CD4-positive, alpha-beta T cell treated with Interferon alpha-2 for 1 hour (primary cell): ENCODE measurements at regions not wholly inside any gene's neighbourhood (a gene's known extent, or its start where the extent isn't known, plus 50 kb on each side); places are given as distances from the start of the nearest gene placed in this dataset.

ENCODE experiments used
- DNase-seq, 2 donors: peaks; one replicate each; pipeline ENCODE4 v3.0.0-alpha.2; 2020 to 2022

DNA sequence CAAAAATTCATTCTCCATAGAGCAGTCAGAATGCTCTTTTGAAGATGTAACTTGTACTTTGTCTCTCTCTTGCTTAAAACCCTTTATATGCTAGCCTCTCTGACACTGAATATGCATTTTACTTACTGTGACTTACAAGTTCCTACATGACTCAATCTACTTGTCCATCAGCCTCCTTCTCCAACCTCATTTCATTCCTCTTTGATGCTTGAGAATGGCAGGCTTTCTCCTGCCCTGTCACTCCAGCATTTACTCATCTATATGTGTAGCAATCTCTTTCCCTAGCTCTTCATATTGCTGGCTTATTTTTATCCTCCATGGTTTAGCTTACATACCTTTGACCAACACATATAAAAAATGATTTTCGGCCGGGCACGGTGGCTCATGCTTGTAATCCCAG is 561.9 kb downstream of the CCER1 start:
- DNase-seq, result no peak

DNA sequence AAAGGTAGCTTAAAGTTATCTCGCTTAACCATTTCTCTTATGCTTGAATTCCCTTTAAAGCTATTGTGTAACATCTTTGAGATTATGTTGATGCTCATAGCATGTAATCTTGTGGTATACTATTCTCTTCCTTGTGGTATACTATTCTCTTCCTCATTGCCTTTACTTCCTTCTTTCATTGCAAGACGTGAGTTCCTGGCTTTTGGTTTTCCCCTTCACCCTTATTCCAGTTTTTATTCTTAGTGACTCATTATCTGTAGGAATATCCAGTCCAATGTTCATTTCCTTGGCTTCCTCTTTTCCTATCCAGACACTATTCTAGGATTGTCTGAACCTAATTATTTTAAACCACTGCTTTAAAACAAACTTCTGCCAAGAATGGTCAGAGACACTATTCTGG is 564.0 kb downstream of the CCER1 start:
- DNase-seq, result no peak

DNA sequence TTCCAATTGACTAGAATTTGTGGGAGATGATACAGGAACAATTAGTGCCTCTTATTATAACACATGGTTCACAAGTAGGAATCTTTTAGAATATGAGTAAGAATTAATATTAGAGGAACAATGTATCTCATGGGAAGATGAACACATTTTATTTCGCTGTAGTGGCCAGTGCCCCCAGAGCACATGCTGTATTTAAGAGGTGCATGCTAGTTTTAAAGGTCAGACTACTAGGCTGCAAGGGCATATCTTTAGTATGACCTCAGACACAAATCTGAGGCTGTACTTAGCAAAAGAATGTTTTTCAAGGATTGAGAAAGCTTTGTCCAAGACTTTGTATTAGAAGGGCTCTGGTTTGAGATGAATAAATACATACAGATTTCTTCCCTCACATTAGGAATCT is 586.9 kb downstream of the CCER1 start:
- DNase-seq, result no peak

DNA sequence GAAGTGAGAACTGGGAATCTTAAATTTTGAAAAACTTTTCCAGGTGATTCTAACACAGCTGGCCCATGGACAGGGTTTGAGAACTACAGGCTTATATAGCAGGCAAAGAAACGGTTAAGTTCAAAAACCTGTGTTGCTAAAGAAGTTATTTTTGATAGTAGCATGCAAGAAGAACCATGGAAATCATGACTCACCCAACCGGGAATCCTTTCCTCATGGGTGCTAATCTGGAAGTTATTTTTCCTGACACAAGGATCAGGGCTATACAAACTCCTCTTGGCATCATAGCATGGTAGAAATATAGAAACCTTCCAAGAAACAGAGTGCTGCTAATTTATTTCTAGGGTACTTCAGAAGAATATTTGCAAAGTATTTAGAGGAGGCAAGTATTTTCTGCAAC is 588.7 kb downstream of the CCER1 start:
- no peak for DNase-seq

DNA sequence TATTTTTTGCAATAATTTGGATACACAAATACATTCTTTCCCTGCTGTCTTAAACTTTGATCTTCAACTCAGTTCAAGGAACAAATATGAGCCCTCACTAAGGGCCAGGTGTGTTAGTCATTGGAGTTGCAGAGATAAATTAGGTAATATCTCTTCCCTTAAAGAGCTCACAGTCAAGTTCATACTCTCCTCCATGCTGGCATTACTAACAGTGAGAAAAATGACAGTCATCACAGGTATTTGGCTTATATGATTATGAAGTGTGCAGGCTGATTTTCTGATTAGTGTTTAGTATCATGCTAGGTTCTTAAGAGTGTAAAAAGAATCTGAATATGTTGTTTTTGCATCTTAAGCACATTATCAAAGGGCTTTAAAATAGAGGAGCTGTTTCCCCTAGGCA is 594.7 kb downstream of the CCER1 start:
- no peak for DNase-seq

DNA sequence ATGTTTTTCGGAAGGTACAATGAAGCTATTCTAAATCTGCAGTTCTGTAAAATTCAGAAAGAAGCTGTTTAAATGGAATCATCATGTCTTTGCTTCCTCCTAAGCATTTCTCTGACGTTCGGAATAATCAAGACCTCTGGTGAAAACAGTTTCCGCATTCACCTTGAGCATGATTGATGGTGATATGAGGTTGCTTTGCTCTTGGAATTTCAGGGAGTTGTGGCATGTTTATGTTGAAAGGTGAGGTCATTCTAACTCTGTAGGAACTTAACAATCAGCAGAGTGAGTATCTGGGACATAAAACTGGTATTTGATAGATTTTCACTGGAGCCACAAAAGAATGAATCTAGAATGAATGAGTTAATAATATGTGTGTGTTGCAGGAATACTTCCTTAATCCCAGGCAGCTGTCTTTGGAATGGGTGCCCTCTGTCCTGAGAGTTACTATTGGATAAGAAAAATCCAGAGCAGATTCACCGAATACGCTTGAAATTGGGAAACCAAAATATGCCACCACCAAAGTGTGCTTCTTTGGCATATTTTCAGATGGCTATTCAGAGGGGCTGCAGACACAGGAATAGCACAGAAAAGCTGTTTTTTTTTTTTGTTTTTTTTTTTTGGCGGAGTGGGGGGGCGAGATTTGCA is 599.1 kb downstream of the CCER1 start:
- no peak for DNase-seq

DNA sequence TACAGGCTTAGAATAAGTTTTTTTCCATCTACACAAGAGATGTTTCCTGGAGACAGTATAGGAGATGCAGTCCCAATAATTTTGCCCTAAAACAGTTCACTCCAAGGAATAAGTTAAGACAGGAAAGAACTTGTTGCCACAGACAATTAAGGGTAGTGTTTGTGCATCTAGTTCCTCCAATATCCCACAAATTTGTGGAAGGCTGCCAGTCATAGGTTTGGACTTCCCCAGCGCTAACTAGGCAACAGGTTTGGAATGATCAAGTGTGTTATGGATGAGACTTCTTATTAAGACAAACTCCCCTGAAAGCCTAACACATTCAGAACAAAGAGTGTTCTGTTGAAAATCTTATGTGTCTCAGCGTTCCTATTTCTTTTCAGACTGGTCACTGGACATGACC is 611.0 kb downstream of the CCER1 start:
- DNase-seq, result no peak

DNA sequence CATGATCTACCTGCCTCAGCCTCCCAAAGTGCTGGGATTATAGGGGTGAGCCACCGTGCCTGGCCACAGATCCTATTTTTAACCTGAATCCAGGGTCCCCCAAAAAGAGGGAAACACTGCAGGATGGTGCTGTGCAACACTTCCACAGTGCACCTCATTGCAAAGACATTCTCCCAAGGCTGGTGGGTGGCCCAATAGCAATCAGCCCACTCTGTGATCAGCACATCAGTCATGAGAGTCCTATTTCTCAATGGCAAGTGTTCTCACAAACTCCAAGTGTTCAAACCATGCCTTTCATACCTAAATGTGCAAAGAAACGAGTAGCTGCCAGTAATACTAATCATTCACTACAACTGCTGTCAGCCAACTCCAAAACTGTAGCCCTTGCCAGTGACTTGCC is 612.9 kb downstream of the CCER1 start:
- DNase-seq, result no peak

DNA sequence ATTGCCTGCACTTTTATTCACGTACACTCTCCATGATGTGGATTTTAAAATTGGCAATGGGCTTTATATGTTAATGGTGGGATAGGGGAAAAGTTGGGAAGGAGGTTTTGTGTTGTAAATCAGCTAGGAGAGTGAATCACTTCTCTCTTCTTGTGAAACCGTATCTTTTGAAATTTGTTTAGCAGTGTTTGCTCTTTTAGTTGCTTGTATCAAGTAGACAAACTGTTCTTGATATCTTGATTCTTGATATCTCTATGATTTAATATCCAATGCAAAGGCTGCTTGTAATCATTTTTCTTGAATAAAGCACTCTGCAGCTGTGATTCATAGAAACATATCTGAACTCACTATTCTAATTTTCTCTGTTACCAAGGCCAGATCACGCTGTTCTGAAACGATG is 615.1 kb downstream of the CCER1 start:
- no peak for DNase-seq

DNA sequence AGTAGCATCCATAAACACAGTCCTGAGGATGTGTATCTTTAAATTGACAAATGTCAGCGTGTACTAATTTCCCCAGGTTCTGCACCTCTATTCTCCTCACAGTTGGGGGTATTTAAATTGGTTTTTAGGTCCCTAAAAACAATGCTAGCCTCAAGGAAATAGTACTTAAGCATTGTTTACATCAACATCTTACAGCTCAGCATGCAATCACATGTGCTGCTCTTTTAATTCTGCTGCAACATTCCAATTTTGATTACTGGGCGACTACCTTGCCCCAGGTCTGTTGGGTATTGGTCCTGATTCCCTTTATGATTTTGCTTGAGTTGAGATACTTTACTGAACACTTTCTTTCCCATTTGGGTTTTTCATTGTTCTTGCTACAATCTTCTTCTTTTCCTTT is 616.6 kb downstream of the CCER1 start:
- DNase-seq, result no peak

DNA sequence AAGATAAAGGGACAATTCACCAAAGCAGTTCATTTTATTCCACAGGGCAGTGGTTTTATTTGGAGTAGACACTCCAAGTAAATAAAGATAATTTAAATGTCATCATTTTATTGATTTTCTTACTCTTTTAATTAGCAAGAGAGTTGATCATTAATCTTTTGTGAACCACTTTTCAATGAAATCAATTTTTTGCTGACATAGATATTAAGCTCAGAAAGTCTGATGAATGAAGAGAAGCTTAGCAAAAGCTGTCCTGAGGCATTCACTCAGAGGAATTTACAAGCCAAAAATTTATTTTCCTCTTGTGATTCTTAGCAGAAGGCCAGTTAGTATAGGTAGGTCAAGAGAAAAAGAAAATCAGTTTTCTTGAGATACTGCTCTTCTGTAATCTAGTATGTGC is 618.0 kb downstream of the CCER1 start:
- DNase-seq, result no peak

DNA sequence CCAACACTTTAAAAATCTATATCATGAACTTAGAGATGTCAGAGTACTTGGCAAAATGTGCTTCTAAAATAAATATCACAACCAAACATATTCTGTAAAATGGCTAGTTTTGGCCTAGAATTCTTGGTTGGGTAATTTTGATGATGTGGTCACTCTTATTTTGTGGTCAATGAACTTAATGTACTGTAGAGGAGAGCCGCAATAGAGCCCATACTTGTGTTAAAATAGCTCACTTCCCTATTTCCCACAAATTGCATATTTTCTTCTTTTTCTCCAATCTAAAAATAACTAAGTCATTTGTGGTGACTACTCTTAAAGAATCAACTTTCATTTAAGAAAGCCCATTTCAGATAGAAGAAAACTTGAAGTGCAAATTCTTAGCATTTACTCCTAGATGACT is 619.4 kb downstream of the CCER1 start:
- DNase-seq, result no peak

DNA sequence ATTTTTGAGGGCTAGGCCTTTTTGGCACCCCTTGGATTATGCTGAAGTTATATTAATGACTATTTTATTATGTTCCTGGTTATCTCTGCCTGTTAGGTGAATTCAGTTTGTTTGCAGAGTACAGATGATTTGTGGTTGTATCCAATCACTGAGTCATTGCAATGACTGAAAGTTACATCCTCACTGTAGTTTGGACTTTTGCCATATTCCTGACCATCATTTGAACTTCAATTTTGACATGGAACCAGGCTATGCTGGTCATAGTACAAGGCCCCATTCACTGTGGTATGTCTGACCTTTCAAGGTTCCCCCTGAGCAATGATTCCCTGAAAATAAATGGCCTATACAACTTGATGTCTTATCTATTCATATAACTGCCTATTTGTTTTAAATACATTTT is 621.0 kb downstream of the CCER1 start:
- no peak for DNase-seq

DNA sequence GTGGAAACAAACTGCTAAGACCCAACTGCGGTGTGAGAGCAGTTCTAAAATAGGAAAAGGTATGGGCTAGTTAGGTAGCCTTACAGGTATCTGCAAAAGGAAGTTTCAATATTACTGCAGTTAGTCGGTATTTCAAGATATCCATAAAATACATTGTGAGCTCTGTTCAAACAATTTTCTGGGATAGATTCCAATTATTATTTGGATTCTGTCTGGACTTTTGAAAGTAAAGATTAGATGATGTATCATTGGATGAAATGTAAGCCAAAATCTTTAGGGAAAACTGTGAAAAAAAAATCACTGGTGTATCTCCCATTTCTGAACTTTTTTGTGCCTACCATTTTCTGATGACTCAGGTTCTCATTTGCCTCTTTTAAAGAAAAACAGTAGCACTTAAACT is 621.6 kb downstream of the CCER1 start:
- DNase-seq, result no peak

DNA sequence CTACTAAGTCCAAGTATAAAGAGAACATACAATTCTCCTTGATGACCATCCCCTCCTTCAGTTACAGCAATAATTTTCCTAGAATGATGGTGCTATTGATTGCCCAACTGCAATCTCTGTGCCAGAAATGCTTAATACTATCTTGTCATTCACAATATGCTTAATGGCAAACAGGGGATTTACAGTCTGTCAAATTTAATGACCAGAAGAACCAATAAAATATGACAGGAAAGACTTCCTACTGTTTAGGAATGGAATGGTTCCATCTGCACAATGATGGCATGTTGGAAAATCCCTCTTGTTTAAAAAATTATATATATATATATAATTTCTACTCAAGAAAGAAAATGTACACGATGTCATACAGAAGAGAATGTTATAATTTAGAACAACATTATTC is 623.2 kb downstream of the CCER1 start:
- DNase-seq, result no peak

DNA sequence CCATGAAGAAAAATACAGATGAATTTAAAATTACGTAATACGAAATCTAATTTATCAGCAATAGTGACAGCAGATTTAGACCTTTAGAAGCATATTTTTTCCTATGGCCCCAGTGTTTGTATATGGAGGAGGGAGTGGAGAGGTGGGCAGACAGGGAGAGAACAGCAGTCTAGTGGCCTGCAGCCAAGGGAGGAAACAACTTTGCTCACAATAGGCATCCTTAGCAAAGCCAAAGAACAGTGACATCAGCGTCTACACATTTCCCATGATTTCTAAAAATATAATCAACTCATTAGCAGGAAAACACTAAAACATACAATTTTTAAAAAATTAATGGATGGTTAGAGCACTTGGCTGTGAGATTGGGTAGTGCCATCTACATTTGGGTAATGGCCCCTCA is 622.6 kb upstream of the ATP2B1 start:
- DNase-seq, result no peak

DNA sequence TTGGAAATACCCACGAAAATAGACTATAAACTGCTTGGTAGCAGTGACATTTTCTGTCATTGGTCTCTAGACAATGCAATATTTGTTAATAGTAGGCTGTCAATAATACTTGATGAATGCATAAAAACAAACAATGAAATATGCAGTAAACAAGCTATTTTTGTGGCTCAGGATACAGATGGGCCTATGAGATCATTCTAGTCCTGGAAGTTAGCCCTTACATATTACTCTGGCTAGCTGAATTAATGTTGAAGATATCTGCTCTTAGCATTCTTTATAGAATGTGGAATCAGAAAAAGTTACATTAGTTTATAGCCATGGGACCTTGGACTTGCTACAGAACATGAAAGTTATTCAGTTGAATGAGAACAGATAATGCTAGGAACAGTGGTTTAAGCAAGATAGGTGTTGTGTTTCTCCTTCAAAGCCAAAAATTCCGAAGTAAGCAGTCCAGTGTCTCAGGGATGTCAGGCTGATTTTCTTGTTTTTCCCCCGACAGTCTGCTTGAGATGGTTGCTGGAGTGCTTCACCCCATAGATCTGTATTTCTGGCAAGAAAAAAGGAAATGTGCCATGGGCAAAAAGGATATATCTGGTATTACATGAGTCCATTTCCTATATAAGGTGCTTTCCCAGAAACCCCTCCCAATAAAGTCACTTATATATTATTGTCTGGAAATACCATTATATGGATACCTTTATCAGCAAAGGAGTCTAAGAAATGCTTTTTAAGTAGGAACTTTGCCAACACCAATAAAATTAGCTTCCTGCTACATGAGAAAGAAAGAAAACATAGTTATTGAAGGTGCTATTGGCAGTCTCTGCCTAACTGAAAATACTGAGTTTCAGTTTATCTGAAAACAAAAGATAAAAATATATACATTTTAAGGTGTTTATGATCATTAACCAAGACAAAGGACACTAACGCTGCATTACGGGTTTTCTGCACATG is 619.4 kb upstream of the ATP2B1 start:
- no peak for DNase-seq

DNA sequence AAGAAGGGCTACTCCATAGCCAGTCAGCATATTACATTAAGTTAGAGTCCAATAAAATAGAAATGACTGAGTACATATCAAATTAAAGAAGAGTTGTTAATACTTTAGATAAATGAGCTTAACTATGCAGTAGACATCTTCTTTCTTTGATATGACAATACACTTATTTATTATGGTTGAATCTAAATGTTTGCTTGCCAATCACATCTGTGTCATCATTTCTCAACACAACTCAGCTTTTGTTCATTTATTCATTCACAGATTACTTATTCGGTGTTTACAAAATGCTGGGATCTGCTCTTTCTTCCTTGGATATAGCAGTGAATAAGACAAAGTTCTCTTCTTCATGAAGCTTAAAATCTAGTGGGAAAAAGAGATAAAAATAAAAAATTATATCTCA is 614.6 kb upstream of the ATP2B1 start:
- DNase-seq, result no peak

DNA sequence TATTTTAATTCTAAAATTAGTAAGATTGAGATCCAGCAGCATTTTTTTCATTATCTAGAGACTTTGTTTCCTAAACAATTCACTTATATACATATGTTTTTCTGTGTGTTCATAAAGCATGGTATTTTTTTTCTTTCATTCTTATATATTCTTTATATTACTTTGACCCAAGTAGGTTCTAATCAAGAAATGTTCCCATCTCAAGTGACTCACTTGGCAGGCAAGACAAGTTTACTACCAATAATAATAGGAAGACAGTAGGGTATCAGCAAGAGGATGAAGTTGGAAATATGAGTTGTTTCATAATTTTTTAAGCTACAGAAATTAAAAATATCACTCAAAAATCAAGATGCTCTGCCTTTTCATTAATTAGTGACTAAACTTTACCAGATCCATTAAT is 613.4 kb upstream of the ATP2B1 start:
- DNase-seq, result no peak

DNA sequence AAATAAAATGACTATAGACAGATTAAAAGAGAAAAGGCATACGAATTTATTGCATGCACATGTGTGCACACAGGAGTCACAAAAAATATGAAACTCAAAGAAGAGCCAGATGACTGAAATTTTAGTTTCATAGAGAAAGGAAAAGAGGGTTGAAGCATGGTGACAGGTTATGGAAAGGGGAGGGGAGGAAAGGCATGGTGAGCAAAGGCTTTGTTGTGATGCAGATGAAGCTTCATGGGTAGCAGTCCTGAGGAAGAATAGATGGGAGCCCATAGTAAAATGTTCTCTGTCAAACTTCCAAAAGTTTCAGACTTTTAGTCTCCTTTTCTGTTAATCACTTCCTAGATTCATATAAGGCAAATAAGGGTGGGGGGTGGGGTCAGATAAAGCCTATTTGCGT is 612.7 kb upstream of the ATP2B1 start:
- DNase-seq, result no peak

DNA sequence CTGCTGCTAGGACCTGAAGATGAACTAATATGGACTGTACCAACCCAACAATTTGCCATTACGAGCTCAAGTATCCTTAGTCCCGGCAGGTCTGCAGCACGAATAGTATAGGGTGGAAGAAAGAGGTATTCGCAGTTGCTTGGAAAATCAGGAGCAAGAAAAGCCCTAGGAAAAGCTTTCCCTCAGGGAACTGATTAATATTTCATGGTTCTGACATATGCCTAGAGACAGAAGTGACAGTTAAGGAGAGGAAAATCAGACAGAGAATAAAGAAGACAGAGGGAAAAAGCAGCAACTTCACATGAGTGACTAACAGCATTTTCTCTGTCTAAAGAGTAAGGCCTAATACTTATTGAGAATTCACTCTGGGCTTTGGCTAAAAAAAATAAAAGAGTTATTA is 602.9 kb upstream of the ATP2B1 start:
- DNase-seq, result no peak

DNA sequence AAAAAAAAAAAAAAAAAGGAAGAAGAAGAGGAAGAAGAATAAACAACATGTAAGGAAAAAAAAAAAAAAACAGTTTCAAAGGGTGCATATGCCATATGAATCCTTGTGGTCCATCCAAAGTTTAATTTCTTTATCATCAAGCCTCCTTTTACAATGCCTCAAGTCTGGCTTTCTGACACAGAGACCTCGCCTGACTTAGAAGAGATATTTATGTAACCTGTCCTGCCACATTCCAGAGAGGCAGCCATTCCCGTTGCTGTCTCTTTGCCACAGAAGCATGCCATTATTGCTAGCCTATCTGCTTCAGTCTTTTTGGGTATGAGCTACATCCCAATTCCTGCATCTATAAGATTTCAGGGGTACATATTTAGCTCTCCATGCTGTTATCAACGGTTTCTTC is 596.7 kb upstream of the ATP2B1 start:
- no peak for DNase-seq

DNA sequence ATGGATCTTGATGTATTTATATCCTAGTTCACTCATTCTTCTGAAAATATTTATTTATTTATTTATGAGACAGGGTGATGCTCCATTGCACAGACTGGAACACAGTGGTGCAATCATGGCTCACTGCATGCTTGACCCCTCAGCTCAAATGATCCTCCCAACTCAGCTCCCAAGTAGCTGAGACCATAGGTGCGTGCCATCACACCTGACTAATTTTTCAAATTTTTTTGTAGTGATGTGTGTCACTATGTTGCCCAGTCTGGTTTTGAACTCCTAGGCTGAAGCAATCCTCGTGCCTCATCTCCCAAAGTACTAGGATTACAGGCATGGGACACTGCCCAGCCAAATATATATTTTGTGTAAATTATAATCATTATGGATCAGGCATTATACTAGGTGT is 595.6 kb upstream of the ATP2B1 start:
- no peak for DNase-seq

DNA sequence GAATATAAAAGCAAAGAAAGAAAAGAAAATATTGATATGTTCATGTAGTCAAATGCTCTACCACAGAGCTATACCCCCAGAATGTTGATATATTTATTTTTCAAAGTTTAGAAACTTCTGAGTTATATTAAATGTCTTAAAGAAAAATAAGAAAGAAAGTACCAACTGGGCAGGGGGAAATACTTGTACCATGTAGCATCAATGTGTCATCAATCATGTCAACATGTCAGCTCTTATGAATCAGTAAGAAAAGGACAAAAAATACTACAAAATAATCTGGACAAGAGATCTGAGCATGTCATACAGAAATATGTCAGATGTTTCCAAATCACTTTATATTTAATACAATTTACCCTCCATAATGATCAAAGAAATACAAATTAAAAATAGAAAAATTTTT is 595.1 kb upstream of the ATP2B1 start:
- DNase-seq, result no peak
